ENCODE measurements at regions not wholly inside any gene's neighbourhood (a gene's known extent, or its start where the extent isn't known, plus 50 kb on each side); places are given as distances from the start of the nearest gene placed in this dataset.
A peak's percentile ranks its signal among the peaks of the same experiment; 100 is the strongest.

DNA sequence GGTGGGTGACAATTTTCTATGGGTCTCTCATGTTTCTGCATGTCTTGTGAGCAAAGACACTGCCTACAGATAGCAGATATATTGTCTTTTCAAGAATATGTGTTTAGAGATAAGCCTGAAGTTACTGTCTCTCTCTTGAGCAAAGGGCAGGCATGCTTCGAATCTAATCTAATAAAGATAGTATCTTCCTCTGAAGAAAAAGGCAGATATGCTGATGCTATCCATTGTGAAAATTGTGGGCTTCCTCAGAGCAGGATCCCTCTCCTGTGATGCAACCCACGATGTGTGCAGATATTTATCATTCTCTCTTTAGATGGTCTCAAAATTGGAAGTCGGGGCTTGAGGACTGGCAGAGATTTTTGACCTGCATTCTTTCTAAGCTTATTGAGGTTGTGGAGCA lies 187.0 kb downstream of the DACT1 start:
- Histone ChIP-seq H3K4me2 (no peak overlapping the region), H3K9me3 (peaks cover 6% of the 10 kb centered on the region; the same call in 1 of the 2 replicates), H3K9me2 (no peaks in the 10 kb centered on the region), H3K27me3 (ENCODE audit: insufficient read depth) (no peaks in the 10 kb centered on the region), H3K9ac (no peak overlapping the region), H3K4me3 (ENCODE audit: low read depth in 2 of 2, low read length in 1 of 2) (no peak overlapping the region), H3K79me2 (ENCODE audit: insufficient read depth) (no peaks in the 10 kb centered on the region), H4K20me1 (ENCODE audit: insufficient read depth) (no peaks in the 10 kb centered on the region), H3K27ac (ENCODE audit: low read depth in 2 of 2, low read length in 1 of 2) (peak overlapping the region in 1 of 2 experiments; percentile 46; a peak in 2 of 4 replicates), H2AFZ (ENCODE audit: low read depth) (no peak overlapping the region; the same call in 1 of the 2 replicates), H3K4me1 (ENCODE audit: control insufficient read depth in 1 of 2, insufficient read depth in 2 of 2, low read depth in 1 of 2, low read length in 1 of 2) (no peaks in the 10 kb centered on the region), H3F3A (replicated peaks; ENCODE audit: insufficient read depth) (no peaks in the 10 kb centered on the region), H3K36me3 (replicated peaks in 1 of 2; ENCODE audit: control insufficient read depth in 1 of 2, insufficient read depth in 2 of 2, low read length in 1 of 2) (no peaks in the 10 kb centered on the region)
- POLR2A ChIA-PET, result interaction anchor here (1.0 kb wide), 1 partner anchor 13 kb away, joined by 3 read pairs; no protein-coding TSS in a partner anchor
- CTCF ChIA-PET, result interaction anchor here (0.6 to 1.5 kb wide), 4 partner anchors 9 to 20 kb away, joined by 3 to 6 read pairs (median 3); no protein-coding TSS in a partner anchor
- DNase-seq, result no peak
- TF ChIP-seq GATA2 (CRISPR knock-in tag; IDR thresholded peaks at IDR 0.05), result peak; percentile 39
- TF ChIP-seq RCOR1 (IDR thresholded peaks at IDR 0.05; ENCODE audit: low read length), result no peak
- 17% methylated on average over 3 of the region's 3 CpGs for WGBS (ENCODE audit: low lambda C conversion rate)

DNA sequence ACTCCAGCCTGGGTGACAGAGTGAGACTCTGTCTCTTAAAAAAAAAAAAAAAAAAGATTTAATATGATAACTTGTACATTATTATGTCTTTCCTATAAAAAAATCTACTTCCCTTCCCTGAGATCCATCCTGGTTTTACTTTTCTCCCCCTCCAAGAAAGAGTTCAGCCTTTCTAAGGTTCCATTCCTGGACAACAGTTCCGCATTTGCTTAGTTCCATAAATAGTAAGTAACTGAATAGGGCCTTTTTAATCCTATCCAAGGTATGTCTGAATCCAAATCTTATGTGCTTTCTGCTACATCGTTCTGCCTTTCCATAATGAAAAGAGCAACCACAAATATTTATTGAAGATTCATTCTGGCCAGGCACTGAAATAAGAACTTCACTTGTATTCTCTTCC lies 187.8 kb downstream of the DACT1 start:
- Histone ChIP-seq H3K27me3 (ENCODE audit: insufficient read depth) (no peaks in the 10 kb centered on the region), H3K4me2 (no peak overlapping the region), H3K9me2 (no peaks in the 10 kb centered on the region), H3K36me3 (replicated peaks in 1 of 2; ENCODE audit: control insufficient read depth in 1 of 2, insufficient read depth in 2 of 2, low read length in 1 of 2) (no peaks in the 10 kb centered on the region), H3K9ac (no peak overlapping the region), H3F3A (replicated peaks; ENCODE audit: insufficient read depth) (no peaks in the 10 kb centered on the region), H3K9me3 (peaks cover 6% of the 10 kb centered on the region; the same call in 1 of the 2 replicates), H4K20me1 (ENCODE audit: insufficient read depth) (no peaks in the 10 kb centered on the region), H3K27ac (ENCODE audit: low read depth in 2 of 2, low read length in 1 of 2) (no peak overlapping the region), H2AFZ (ENCODE audit: low read depth) (no peak overlapping the region), H3K79me2 (ENCODE audit: insufficient read depth) (no peaks in the 10 kb centered on the region), H3K4me1 (ENCODE audit: control insufficient read depth in 1 of 2, insufficient read depth in 2 of 2, low read depth in 1 of 2, low read length in 1 of 2) (no peaks in the 10 kb centered on the region), H3K4me3 (ENCODE audit: low read depth in 2 of 2, low read length in 1 of 2) (no peak overlapping the region)
- ChIA-PET POLR2A (no interaction called here), CTCF (interaction anchor here (1.3 to 1.9 kb wide), 4 partner anchors 10 to 17 kb away, joined by 3 to 8 read pairs (median 6); no protein-coding TSS in a partner anchor)
- 82% methylated on average over 2 of the region's 2 CpGs for WGBS (ENCODE audit: low lambda C conversion rate)
- TF ChIP-seq MXI1 (IDR thresholded peaks at IDR 0.05; ENCODE audit: low read depth, low read length) (no peak), GATA2 (CRISPR knock-in tag; IDR thresholded peaks at IDR 0.05) (no peak), GABPA (IDR thresholded peaks at IDR 0.05; ENCODE audit: low read depth) (no peak), TCF12 (IDR thresholded peaks at IDR 0.05) (no peak), RFX5 (IDR thresholded peaks at IDR 0.05; ENCODE audit: low read length) (no peak), RAD21 (IDR thresholded peaks at IDR 0.05; ENCODE audit: low read length) (no peak), FOXM1 (IDR thresholded peaks at IDR 0.05; ENCODE audit: low read depth) (no peak), FOSL2 (IDR thresholded peaks at IDR 0.05; ENCODE audit: borderline replicate concordance, low read depth) (no peak), POLR2AphosphoS5 (IDR thresholded peaks at IDR 0.05; ENCODE audit: low read depth, low read length) (no peak), RCOR1 (IDR thresholded peaks at IDR 0.05; ENCODE audit: low read length) (no peak), MEF2A (IDR thresholded peaks at IDR 0.05; ENCODE audit: borderline replicate concordance, low read depth) (no peak), ELF1 (IDR thresholded peaks at IDR 0.05) (no peak), NFIC (IDR thresholded peaks at IDR 0.05; ENCODE audit: borderline replicate concordance) (no peak)
- TF ChIP-seq, protein P1, sequence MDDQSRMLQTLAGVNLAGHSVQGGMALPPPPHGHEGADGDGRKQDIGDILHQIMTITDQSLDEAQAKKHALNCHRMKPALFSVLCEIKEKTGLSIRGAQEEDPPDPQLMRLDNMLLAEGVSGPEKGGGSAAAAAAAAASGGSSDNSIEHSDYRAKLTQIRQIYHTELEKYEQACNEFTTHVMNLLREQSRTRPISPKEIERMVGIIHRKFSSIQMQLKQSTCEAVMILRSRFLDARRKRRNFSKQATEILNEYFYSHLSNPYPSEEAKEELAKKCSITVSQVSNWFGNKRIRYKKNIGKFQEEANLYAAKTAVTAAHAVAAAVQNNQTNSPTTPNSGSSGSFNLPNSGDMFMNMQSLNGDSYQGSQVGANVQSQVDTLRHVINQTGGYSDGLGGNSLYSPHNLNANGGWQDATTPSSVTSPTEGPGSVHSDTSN (IDR thresholded peaks at IDR 0.05), result no peak
- TF ChIP-seq, protein P2, sequence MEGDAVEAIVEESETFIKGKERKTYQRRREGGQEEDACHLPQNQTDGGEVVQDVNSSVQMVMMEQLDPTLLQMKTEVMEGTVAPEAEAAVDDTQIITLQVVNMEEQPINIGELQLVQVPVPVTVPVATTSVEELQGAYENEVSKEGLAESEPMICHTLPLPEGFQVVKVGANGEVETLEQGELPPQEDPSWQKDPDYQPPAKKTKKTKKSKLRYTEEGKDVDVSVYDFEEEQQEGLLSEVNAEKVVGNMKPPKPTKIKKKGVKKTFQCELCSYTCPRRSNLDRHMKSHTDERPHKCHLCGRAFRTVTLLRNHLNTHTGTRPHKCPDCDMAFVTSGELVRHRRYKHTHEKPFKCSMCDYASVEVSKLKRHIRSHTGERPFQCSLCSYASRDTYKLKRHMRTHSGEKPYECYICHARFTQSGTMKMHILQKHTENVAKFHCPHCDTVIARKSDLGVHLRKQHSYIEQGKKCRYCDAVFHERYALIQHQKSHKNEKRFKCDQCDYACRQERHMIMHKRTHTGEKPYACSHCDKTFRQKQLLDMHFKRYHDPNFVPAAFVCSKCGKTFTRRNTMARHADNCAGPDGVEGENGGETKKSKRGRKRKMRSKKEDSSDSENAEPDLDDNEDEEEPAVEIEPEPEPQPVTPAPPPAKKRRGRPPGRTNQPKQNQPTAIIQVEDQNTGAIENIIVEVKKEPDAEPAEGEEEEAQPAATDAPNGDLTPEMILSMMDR (IDR thresholded peaks at IDR 0.05), result no peak
- TF ChIP-seq, protein P3, sequence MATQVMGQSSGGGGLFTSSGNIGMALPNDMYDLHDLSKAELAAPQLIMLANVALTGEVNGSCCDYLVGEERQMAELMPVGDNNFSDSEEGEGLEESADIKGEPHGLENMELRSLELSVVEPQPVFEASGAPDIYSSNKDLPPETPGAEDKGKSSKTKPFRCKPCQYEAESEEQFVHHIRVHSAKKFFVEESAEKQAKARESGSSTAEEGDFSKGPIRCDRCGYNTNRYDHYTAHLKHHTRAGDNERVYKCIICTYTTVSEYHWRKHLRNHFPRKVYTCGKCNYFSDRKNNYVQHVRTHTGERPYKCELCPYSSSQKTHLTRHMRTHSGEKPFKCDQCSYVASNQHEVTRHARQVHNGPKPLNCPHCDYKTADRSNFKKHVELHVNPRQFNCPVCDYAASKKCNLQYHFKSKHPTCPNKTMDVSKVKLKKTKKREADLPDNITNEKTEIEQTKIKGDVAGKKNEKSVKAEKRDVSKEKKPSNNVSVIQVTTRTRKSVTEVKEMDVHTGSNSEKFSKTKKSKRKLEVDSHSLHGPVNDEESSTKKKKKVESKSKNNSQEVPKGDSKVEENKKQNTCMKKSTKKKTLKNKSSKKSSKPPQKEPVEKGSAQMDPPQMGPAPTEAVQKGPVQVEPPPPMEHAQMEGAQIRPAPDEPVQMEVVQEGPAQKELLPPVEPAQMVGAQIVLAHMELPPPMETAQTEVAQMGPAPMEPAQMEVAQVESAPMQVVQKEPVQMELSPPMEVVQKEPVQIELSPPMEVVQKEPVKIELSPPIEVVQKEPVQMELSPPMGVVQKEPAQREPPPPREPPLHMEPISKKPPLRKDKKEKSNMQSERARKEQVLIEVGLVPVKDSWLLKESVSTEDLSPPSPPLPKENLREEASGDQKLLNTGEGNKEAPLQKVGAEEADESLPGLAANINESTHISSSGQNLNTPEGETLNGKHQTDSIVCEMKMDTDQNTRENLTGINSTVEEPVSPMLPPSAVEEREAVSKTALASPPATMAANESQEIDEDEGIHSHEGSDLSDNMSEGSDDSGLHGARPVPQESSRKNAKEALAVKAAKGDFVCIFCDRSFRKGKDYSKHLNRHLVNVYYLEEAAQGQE (IDR thresholded peaks at IDR 0.05; ENCODE audit: low read depth, low read length), result no peak
- TF ChIP-seq, protein P4, sequence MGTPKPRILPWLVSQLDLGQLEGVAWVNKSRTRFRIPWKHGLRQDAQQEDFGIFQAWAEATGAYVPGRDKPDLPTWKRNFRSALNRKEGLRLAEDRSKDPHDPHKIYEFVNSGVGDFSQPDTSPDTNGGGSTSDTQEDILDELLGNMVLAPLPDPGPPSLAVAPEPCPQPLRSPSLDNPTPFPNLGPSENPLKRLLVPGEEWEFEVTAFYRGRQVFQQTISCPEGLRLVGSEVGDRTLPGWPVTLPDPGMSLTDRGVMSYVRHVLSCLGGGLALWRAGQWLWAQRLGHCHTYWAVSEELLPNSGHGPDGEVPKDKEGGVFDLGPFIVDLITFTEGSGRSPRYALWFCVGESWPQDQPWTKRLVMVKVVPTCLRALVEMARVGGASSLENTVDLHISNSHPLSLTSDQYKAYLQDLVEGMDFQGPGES (IDR thresholded peaks at IDR 0.05; ENCODE audit: low read depth, low read length), result no peak
- no peak for DNase-seq
